ENCODE measurements at regions not wholly inside any gene's neighbourhood (a gene's known extent, or its start where the extent isn't known, plus 50 kb on each side); places are given as distances from the start of the nearest gene placed in this dataset.

GRCh38 chr6:81594501-81594900 is 158.0 kb downstream of the TENT5A start:
- TF ChIP-seq POLR2A (IDR thresholded peaks at IDR 0.05): no peak
- TF ChIP-seq, protein P1, sequence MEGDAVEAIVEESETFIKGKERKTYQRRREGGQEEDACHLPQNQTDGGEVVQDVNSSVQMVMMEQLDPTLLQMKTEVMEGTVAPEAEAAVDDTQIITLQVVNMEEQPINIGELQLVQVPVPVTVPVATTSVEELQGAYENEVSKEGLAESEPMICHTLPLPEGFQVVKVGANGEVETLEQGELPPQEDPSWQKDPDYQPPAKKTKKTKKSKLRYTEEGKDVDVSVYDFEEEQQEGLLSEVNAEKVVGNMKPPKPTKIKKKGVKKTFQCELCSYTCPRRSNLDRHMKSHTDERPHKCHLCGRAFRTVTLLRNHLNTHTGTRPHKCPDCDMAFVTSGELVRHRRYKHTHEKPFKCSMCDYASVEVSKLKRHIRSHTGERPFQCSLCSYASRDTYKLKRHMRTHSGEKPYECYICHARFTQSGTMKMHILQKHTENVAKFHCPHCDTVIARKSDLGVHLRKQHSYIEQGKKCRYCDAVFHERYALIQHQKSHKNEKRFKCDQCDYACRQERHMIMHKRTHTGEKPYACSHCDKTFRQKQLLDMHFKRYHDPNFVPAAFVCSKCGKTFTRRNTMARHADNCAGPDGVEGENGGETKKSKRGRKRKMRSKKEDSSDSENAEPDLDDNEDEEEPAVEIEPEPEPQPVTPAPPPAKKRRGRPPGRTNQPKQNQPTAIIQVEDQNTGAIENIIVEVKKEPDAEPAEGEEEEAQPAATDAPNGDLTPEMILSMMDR (IDR thresholded peaks at IDR 0.05): no peak

Measured in transverse colon (tissue), 3 donors.